K562 (cell line): ENCODE measurements at regions not wholly inside any gene's neighbourhood (a gene's known extent, or its start where the extent isn't known, plus 50 kb on each side); places are given as distances from the start of the nearest gene placed in this dataset.

Source experiments
- ATAC-seq: fragments of 200-7000 bp; cut with Tn5 transposase; 3 replicates; pipeline ENCODE4 v1.9.1; 2020; ENCODE audit warnings: moderate library complexity
- BruUV-seq: library from RNA; stranded (reverse); fragments of 400-500 nt; replicated peaks from 2 replicates; lab custom pipeline; 2021; lab: Mats Ljungman, UMichigan
- CTCF ChIA-PET: fragments of 300-600 bp; formaldehyde crosslinking; extraction: SDS; loops from one replicate; lab custom pipeline; 2021; ENCODE audit warnings: low intra/inter-chr PET ratio; lab: Yijun Ruan, JAX
- POLR2A ChIA-PET: fragments of 300-600, 350-650 bp; sonication (Branson Sonifier 250); formaldehyde crosslinking; extraction: SDS; loops from one replicate; lab custom pipeline; 2021; ENCODE audit warnings: antibody characterized with exemption, inconsistent platforms; lab: Yijun Ruan, JAX
- DNase-seq, 4 experiments: peaks; one replicate each; pipeline versions ENCODE4 v3.0.0 to v3.0.0-alpha.2; 2011 to 2018; ENCODE audit warnings: low spot score in 3 of 4, mixed read lengths in 3 of 4; ENCODE audit errors: extremely low read depth in 1 of 4
- FAIRE-seq: peaks from 2 replicates; lab custom pipeline; 2011; peaks lifted over from hg19 to GRCh38; lab: Jason Lieb, UNC
- H2AFZ ChIP-seq: 2 replicates; pipeline ENCODE4 v1.6.0; 2011; ENCODE audit warnings: low read depth, low read length, control low read depth, inconsistent platforms
- H3K27ac ChIP-seq: fragments of 200-600 bp; 3 replicates; pipeline ENCODE4 v1.8.0; 2011; ENCODE audit warnings: low read depth, mild to moderate bottlenecking, control low read depth, inconsistent platforms, low read length, moderate library complexity, mixed read lengths; ENCODE audit errors: extremely low read depth
- H3K27me3 ChIP-seq, 2 experiments: fragments of 300-600 bp in 1 of 2; 2 replicates in 1 of 2; 3 replicates in 1 of 2; pipeline versions ENCODE4 v1.6.0 to v1.8.0; 2011; ENCODE audit warnings: inconsistent platforms in 2 of 2, low read length in 2 of 2, mild to moderate bottlenecking in 1 of 2, mixed read lengths in 1 of 2, moderate library complexity in 1 of 2; ENCODE audit not compliant: control insufficient read depth in 2 of 2, insufficient read depth in 2 of 2
- H3K36me3 ChIP-seq: fragments of 300-600 bp; 3 replicates; pipeline ENCODE4 v1.8.0; 2011; ENCODE audit warnings: mild to moderate bottlenecking, low read length, inconsistent platforms; ENCODE audit not compliant: control insufficient read depth, insufficient read depth
- H3K4me1 ChIP-seq, 2 experiments: fragments of 200-600 bp in 1 of 2; replicated peaks in 1 of 2; 2 replicates in 1 of 2; 3 replicates in 1 of 2; pipeline versions ENCODE4 v1.5.1 to v1.8.0; 2011; ENCODE audit warnings: inconsistent platforms in 2 of 2, low read length in 2 of 2, mild to moderate bottlenecking in 1 of 2, mixed read lengths in 1 of 2, moderate library complexity in 1 of 2; ENCODE audit not compliant: control insufficient read depth in 2 of 2, insufficient read depth in 2 of 2
- H3K4me2 ChIP-seq: 2 replicates; pipeline ENCODE4 v1.6.1; 2011; ENCODE audit warnings: low read length, control low read depth, inconsistent platforms, mixed read lengths; ENCODE audit not compliant: insufficient read depth
- H3K4me3 ChIP-seq: fragments of 200-600 bp; sonication (generic), shearing (Covaris generic); 2 replicates; pipeline ENCODE4 v1.5.1; 2016; ENCODE audit warnings: control low read depth, inconsistent platforms
- H3K79me2 ChIP-seq: fragments of 200-600 bp; 3 replicates; pipeline ENCODE4 v1.8.0; 2011; ENCODE audit warnings: low read length, inconsistent platforms; ENCODE audit not compliant: control insufficient read depth, insufficient read depth
- H3K9ac ChIP-seq, 2 experiments: 2 replicates each; pipeline versions ENCODE4 v1.6.0 to v1.6.1; 2011; ENCODE audit warnings: low read depth in 2 of 2, low read length in 2 of 2, control low read depth in 1 of 2, inconsistent platforms in 1 of 2, mild to moderate bottlenecking in 1 of 2, mixed read lengths in 1 of 2; ENCODE audit not compliant: insufficient read depth in 1 of 2
- H3K9me1 ChIP-seq: one replicate; pipeline ENCODE4 v1.6.0; 2011; ENCODE audit warnings: inconsistent platforms, mild to moderate bottlenecking, low read length, moderate library complexity; ENCODE audit not compliant: control insufficient read depth, insufficient read depth
- H3K9me3 ChIP-seq: replicated peaks from 2 replicates; pipeline ENCODE4 v1.5.1; 2011; ENCODE audit warnings: low read depth, low read length, inconsistent platforms; ENCODE audit not compliant: control insufficient read depth, insufficient read depth
- H4K20me1 ChIP-seq: replicated peaks from 2 replicates; pipeline ENCODE4 v1.6.1; 2011; ENCODE audit warnings: low read length, inconsistent platforms, mixed read lengths; ENCODE audit not compliant: control insufficient read depth, insufficient read depth
- GMEB1 ChIP-seq: fragments of 250-450 bp; sonication (Bioruptor Pico); IDR thresholded peaks from 2 replicates; pipeline ENCODE4 v1.4.0; 2020; ENCODE audit warnings: mild to moderate bottlenecking
- ZNF384 ChIP-seq: IDR thresholded peaks from 2 replicates; pipeline ENCODE4 v1.6.1; 2012; ENCODE audit warnings: low read depth, low read length, improper control_type of control experiment
- WGBS: fragments of 100-300 bp; shearing (Covaris generic); methylation state at CpG from one replicate; pipeline ENCODE4 v1.1.6; 2016; ENCODE audit warnings: low coverage, mixed read lengths; ENCODE audit not compliant: insufficient coverage; ENCODE audit errors: missing lambda C conversion rate; 5-methylcytosine and 5-hydroxymethylcytosine counted together
- in situ Hi-C: fragments of 300-500 bp; cut with MboI; formaldehyde crosslinking; loops from 4 replicates; pipeline ENCODE4 v1.15.0; 2018; ENCODE audit warnings: inconsistent platforms, mixed read lengths
- intact Hi-C: fragments of 100-400 bp; cut with micrococcal nuclease; formaldehyde crosslinking; loops from 2 replicates; pipeline ENCODE4 v1.14.2; 2022
- TF ChIP-seq, protein P1 (sequence below), 2 experiments: fragments of 450-650 bp; conservative IDR thresholded peaks; 2 replicates each; pipeline ENCODE4 v1.6.1; 2017; ENCODE audit warnings: mild to moderate bottlenecking in 2 of 2, moderate library complexity in 2 of 2

DNA sequence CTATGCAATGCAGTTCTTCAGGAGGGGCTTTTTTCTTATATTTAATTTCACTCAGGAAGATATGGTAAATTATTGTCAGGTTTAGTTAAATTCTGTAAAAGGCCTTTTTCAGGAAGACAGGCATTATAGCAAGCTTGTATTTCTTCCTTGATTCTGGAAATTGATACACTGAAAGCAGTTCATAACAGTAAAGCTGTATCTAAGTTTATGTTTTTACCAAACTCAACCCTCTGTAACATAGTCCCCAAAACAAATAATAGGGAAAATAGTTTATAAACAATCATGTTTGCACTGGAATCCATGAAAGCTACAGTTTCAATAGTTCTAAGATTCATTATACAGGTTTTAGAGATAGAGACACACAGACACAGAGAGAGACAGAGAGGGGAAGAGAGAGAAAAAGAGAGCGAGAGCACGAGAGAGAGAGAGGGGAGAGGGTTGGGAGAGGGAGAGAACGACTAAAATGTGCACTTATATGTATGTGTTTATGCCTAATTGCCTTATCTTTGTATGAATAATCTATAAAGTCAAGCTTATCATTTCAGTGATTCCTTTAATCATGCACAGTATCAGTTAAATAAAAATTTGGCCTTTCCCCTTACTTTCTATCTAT lies 454.4 kb downstream of the RFPL4B start:
- Histone ChIP-seq H2AFZ (no peak overlapping the region), H3K4me2 (no peak overlapping the region), H3K4me1 (no peaks in the 10 kb centered on the region), H4K20me1 (no peaks in the 10 kb centered on the region), H3K9ac (no peak overlapping the region), H3K36me3 (no peaks in the 10 kb centered on the region), H3K79me2 (no peaks in the 10 kb centered on the region), H3K9me1 (no peaks in the 10 kb centered on the region)
- FAIRE-seq (no peak), DNase-seq (no peak)
- in situ Hi-C loops = no loop called here
- POLR2A ChIA-PET = interaction anchor here (0.6 kb wide), 1 partner anchor 37 kb away, joined by 3 read pairs; no protein-coding TSS in a partner anchor
- BruUV-seq = no TSS peak
- TF ChIP-seq GMEB1 (no peak), ZNF384 (no peak)
- TF ChIP-seq, protein P1, sequence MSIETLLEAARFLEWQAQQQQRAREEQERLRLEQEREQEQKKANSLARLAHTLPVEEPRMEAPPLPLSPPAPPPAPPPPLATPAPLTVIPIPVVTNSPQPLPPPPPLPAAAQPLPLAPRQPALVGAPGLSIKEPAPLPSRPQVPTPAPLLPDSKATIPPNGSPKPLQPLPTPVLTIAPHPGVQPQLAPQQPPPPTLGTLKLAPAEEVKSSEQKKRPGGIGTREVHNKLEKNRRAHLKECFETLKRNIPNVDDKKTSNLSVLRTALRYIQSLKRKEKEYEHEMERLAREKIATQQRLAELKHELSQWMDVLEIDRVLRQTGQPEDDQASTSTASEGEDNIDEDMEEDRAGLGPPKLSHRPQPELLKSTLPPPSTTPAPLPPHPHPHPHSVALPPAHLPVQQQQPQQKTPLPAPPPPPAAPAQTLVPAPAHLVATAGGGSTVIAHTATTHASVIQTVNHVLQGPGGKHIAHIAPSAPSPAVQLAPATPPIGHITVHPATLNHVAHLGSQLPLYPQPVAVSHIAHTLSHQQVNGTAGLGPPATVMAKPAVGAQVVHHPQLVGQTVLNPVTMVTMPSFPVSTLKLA (conservative IDR thresholded peaks at IDR 0.05) = no peak
- TF ChIP-seq, all 486 proteins: peak for 0
- no peak for ATAC-seq
- H3K27ac ChIP-seq = no peak overlapping the region
- CTCF ChIA-PET = no interaction called here
- intact Hi-C loops = no loop called here
- H3K9me3 ChIP-seq = no peaks in the 10 kb centered on the region
- H3K27me3 ChIP-seq = no peaks in the 10 kb centered on the region
- H3K4me3 ChIP-seq = no peak overlapping the region
- WGBS = 0% methylated on average over 3 of the region's 3 CpGs
